Fibroblast of lung (primary cell): ENCODE measurements at regions not wholly inside any gene's neighbourhood (a gene's known extent, or its start where the extent isn't known, plus 50 kb on each side); places are given as distances from the start of the nearest gene placed in this dataset.
"Not testable (repeated sequence)": the region's sequence is repeated elsewhere in the genome, so short reads cannot be mapped to it uniquely, and the experiment has no call there.

Experiments
- DNase-seq, 2 donors: peaks; one replicate each; pipeline versions ENCODE4 v3.0.0 to v3.0.0-alpha.2; 2010; ENCODE audit warnings: low read depth in 2 of 2
- H2AFZ ChIP-seq: 2 replicates; pipeline ENCODE4 v1.5.1; 2012; ENCODE audit warnings: low read length, control low read depth, inconsistent platforms
- H3K27ac ChIP-seq: 2 replicates; pipeline ENCODE4 v1.5.1; 2011; ENCODE audit warnings: low read length, control low read depth; ENCODE audit not compliant: insufficient read depth
- H3K27me3 ChIP-seq: 2 replicates; pipeline ENCODE4 v1.5.1; 2011; ENCODE audit warnings: mild to moderate bottlenecking, low read length; ENCODE audit not compliant: control insufficient read depth, insufficient read depth
- H3K36me3 ChIP-seq: 2 replicates; pipeline ENCODE4 v1.5.1; 2011; ENCODE audit warnings: low read length; ENCODE audit not compliant: control insufficient read depth, insufficient read depth
- H3K4me1 ChIP-seq: 2 replicates; pipeline ENCODE4 v1.5.1; 2011; ENCODE audit warnings: low read length; ENCODE audit not compliant: control insufficient read depth, insufficient read depth; ENCODE audit errors: extremely low read depth
- H3K4me2 ChIP-seq: 2 replicates; pipeline ENCODE4 v1.5.1; 2011; ENCODE audit warnings: low read length, control low read depth; ENCODE audit not compliant: insufficient read depth; ENCODE audit errors: extremely low read depth
- H3K4me3 ChIP-seq, 4 experiments: fragments of 200-600 bp in 1 of 4; sonication (generic) in 1 of 4; replicated peaks in 1 of 4; 2 replicates each; pipeline ENCODE4 v1.5.1; 2011 to 2016; ENCODE audit warnings: low read length in 4 of 4, low read depth in 3 of 4, mild to moderate bottlenecking in 3 of 4, control low read depth in 2 of 4, inconsistent platforms in 1 of 4, mixed read lengths in 1 of 4; ENCODE audit not compliant: insufficient read depth in 1 of 4; ENCODE audit errors: control extremely low read depth in 1 of 4
- H3K79me2 ChIP-seq: 2 replicates; pipeline ENCODE4 v1.5.1; 2012; ENCODE audit warnings: mild to moderate bottlenecking, low read length, inconsistent platforms; ENCODE audit not compliant: control insufficient read depth, insufficient read depth
- H3K9ac ChIP-seq: 2 replicates; pipeline ENCODE4 v1.5.1; 2011; ENCODE audit warnings: mild to moderate bottlenecking, low read length, control low read depth; ENCODE audit not compliant: insufficient read depth
- H3K9me3 ChIP-seq: 2 replicates; pipeline ENCODE4 v1.5.1; 2012; ENCODE audit warnings: low read depth, low read length; ENCODE audit not compliant: control insufficient read depth, insufficient read depth
- H4K20me1 ChIP-seq: 2 replicates; pipeline ENCODE4 v1.5.1; 2011; ENCODE audit warnings: low read length; ENCODE audit not compliant: control insufficient read depth, insufficient read depth; ENCODE audit errors: extremely low read depth
- EZH2 ChIP-seq: IDR thresholded peaks from 2 replicates; pipeline ENCODE4 v1.5.1; 2012; ENCODE audit warnings: low read length, control low read depth, mild to moderate bottlenecking; ENCODE audit errors: missing control alignments
- TF ChIP-seq, protein P1 (sequence below), 2 donors: IDR thresholded peaks in 1 of 2; conservative IDR thresholded peaks in 1 of 2; 1 replicate in 1 of 2; 2 replicates in 1 of 2; pipeline ENCODE4 v1.5.1; 2011 to 2012; ENCODE audit warnings: low read length in 2 of 2, control low read depth in 1 of 2, inconsistent platforms in 1 of 2, low read depth in 1 of 2, mild to moderate bottlenecking in 1 of 2

DNA sequence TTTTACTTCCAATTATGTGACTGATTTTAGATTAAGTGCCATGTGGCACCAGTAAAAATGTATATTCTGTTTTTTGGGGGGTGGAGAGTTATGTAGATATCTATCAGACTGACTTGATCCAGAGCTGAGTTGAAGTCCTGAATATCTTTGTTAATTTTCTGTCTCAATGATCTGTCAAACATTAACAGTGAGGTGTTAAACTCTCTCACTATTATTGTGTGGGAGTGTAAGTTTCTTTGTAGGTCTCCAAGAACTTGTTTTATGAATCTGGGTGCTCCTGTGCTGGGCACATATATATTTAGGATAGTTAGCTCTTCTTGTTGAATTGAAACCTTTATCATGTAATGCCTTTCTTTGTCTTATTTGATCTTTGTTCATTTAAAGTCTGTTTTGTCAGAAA lies 276.5 kb upstream of the USP25 start:
- H3K4me2 ChIP-seq, result no peak overlapping the region
- H3K27ac ChIP-seq, result no peak overlapping the region
- H3K4me3 ChIP-seq, result no peak overlapping the region
- H3K9me3 ChIP-seq, result no peaks in the 10 kb centered on the region
- H3K79me2 ChIP-seq, result no peaks in the 10 kb centered on the region
- no peaks in the 10 kb centered on the region for H3K27me3 ChIP-seq
- H3K4me1 ChIP-seq, result no peaks in the 10 kb centered on the region
- DNase-seq, result no peak
- no peaks in the 10 kb centered on the region for H3K36me3 ChIP-seq
- H4K20me1 ChIP-seq, result no peaks in the 10 kb centered on the region
- TF ChIP-seq, protein P1, sequence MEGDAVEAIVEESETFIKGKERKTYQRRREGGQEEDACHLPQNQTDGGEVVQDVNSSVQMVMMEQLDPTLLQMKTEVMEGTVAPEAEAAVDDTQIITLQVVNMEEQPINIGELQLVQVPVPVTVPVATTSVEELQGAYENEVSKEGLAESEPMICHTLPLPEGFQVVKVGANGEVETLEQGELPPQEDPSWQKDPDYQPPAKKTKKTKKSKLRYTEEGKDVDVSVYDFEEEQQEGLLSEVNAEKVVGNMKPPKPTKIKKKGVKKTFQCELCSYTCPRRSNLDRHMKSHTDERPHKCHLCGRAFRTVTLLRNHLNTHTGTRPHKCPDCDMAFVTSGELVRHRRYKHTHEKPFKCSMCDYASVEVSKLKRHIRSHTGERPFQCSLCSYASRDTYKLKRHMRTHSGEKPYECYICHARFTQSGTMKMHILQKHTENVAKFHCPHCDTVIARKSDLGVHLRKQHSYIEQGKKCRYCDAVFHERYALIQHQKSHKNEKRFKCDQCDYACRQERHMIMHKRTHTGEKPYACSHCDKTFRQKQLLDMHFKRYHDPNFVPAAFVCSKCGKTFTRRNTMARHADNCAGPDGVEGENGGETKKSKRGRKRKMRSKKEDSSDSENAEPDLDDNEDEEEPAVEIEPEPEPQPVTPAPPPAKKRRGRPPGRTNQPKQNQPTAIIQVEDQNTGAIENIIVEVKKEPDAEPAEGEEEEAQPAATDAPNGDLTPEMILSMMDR (conservative IDR thresholded peaks at IDR 0.05 in 1 of 2, IDR thresholded peaks at IDR 0.05 in 1 of 2; ENCODE audit: low read depth in 1 of 2, low read length in 2 of 2), result no peak
- TF ChIP-seq EZH2, result no peak
- H3K9ac ChIP-seq, result no peak overlapping the region
- H2AFZ ChIP-seq, result no peak overlapping the region

DNA sequence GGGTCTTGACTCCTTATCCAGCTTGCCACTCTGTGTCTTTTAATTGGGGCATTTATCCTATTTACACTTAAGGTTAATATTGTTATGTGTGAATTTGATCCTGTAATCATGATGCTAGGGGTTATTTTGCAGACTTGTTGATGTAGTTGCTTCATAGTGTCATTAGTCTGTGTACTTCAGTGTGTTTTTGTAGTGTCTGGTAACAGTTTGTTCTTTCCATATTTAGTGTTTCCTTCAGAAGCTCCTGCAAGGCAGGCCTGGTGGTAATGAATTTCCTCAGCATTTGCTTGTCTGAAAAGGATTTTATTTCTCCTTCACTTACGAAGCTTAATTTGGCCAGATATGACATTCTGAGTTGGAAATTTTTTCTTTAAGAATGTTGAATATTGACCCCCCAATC lies 276.0 kb upstream of the USP25 start:
- DNase-seq, H3K27me3 ChIP-seq, H4K20me1 ChIP-seq, H3K27ac ChIP-seq, H3K36me3 ChIP-seq, H3K79me2 ChIP-seq, H3K9me3 ChIP-seq, H3K9ac ChIP-seq, H3K4me2 ChIP-seq, H2AFZ ChIP-seq, H3K4me1 ChIP-seq, H3K4me3 ChIP-seq: not testable (repeated sequence)

GRCh38 chr21:15454931-15455330 lies 274.9 kb upstream of the USP25 start:
- H3K9ac ChIP-seq, H2AFZ ChIP-seq, H3K9me3 ChIP-seq, H3K36me3 ChIP-seq, H3K79me2 ChIP-seq, H3K27ac ChIP-seq, H3K4me3 ChIP-seq, H3K27me3 ChIP-seq, H3K4me1 ChIP-seq, H3K4me2 ChIP-seq, H4K20me1 ChIP-seq, DNase-seq: not testable (repeated sequence)

DNA sequence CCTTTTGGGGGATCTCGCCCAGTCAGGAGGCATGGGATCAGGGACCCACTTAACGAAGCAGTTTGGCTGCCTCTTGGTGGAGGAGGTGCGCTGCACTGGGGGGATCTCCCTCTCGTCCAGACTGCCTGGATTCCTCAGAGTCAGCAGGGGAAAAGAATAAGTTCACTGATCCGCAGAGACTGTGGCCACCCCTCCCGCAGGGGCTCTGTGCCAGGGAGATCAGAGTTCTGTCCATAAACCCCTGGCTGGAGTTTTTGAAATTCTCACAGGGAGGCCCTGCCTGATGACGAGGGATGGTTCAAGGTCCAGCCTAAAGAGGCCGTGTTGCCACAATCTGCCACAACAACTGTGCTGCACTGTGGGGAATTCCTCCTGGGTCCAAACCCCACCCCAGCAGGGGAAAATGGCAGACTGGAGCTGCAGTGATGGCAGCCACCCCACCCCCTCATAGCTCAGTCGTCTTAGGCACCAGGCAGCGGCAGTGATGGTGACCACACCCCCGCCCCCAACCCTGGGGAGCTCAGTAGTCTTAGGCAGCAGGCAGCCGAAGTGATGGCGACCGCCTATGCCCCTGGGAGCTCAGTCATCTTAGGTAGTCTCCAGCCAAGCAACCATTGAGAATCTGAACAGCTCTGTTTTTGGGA lies 273.8 kb upstream of the USP25 start:
- no peak overlapping the region for H3K4me2 ChIP-seq
- H3K4me1 ChIP-seq, result no peaks in the 10 kb centered on the region
- no peak overlapping the region for H3K4me3 ChIP-seq
- H3K9me3 ChIP-seq, result no peaks in the 10 kb centered on the region
- H3K9ac ChIP-seq, result no peak overlapping the region
- H3K27me3 ChIP-seq, result no peaks in the 10 kb centered on the region
- H4K20me1 ChIP-seq, result no peaks in the 10 kb centered on the region
- H2AFZ ChIP-seq, result no peak overlapping the region
- H3K27ac ChIP-seq, result no peak overlapping the region
- no peak for DNase-seq
- TF ChIP-seq, protein P1 (conservative IDR thresholded peaks at IDR 0.05 in 1 of 2, IDR thresholded peaks at IDR 0.05 in 1 of 2; ENCODE audit: low read depth in 1 of 2, low read length in 2 of 2), result no peak
- no peak for TF ChIP-seq EZH2
- H3K79me2 ChIP-seq, result no peaks in the 10 kb centered on the region
- no peaks in the 10 kb centered on the region for H3K36me3 ChIP-seq
